Stimulated activated CD4-positive, alpha-beta T cell treated with anti-CD3 and anti-CD28 coated beads, Interleukin-4, amount 100 ng/mL, for 1 hour (primary cell): ENCODE measurements at regions not wholly inside any gene's neighbourhood (a gene's known extent, or its start where the extent isn't known, plus 50 kb on each side); places are given as distances from the start of the nearest gene placed in this dataset.

Source experiments
- DNase-seq: peaks from one replicate; pipeline ENCODE4 v3.0.0-alpha.2; 2020

DNA sequence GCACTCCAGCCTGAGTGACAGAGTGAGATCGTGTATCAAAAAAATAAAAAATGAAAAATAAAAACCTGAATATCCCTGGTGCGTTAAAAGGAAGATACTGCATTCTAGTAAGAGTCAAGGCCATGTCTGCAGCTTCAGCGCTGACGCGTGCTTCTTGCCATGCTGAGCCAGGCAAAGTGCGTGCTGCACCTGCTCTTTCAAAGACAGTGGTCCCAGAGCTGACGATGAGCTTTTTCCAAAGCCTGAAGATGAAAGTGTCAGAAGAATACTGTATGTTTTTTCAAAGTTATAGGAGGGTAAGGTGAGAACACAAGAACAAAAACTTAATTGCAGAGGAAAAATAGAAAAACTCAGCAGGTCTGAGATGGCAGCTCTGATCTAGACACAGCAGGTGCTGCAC, 115.1 kb downstream of the RNASET2 start:
- no peak for DNase-seq

DNA sequence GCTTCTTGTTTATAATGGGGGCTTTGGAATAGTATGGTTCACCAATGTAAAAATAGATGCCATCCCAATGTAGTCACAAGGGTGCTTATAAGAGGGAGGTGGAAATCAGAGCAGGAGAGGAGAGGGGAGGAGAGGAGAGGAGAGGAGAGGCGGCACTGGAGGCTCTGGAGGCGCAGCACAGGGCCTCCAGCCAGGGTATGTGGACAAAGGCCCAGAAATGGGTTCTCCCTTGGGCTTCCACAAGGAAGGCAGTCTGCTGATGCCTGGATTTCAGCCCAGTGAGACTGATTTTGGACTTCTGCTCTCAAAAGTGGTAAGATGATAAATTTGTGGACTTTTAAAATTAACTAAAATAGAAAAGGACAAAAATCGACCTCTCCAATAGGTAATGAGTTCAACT, 116.8 kb downstream of the RNASET2 start:
- no peak for DNase-seq

DNA sequence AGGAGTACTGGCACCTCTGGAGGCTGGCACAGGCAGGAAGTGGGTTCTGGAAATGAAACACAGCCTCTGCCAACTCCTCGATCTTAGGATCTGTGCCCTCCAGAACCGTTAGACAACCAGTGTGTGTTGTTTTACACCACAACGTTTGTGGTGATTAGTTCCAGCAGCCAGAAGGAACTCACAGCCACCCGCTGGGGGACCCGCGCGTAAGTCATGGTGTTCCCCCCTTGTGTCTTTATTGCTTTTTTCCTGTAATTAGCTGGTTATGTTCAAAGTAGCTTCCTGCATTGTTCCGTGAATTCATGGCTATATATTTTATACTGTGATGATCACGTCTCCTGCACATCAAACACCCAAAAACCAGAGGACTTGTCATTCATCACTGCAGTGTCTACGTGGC, 117.4 kb downstream of the RNASET2 start:
- DNase-seq: no peak

DNA sequence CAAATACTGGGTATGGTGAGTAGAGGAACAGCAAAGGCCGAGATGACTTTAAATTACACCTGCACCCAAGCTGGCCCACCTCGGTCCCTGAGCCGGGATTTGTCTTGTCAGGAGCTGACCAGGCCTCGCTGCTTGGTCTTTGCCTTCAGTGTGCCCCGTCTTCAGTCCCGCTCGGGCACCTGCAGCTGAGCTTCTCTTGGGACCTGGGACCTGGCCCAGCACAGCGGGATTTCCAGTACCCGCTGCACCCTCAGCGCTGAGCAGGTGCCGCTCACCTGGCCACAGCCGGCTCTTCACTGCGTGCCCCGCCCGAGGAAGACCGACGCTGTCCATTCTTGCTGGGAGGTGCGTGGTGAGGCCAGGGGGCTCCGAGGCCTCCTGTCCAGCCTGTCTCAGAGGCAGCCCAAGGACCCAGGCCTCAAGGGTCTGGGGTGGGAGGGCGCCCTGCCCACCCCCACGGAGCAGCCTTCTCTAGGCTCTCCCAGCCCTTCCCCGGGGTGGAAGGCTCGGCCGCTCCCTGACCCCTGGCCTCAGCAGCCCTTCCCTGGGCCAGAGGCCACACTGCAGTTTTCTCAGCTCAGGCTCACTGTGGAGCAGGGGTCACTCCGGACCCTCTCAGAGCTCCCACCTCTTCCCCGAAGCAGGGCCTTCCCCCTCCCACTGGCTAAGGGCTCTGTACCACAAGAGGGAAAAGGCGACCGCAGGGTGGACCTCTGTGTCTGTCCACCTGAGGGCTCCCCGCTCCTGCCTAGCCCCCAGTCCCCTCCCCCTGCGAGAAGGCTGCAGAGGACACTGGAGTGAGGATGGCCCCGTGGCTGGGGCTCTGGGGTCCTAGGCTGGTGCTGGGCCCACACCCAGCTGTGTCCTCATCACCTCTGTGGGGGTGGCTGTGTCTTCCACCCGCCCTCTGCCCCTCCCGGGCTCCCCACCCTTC, 119.3 kb downstream of the RNASET2 start:
- no peak for DNase-seq

DNA sequence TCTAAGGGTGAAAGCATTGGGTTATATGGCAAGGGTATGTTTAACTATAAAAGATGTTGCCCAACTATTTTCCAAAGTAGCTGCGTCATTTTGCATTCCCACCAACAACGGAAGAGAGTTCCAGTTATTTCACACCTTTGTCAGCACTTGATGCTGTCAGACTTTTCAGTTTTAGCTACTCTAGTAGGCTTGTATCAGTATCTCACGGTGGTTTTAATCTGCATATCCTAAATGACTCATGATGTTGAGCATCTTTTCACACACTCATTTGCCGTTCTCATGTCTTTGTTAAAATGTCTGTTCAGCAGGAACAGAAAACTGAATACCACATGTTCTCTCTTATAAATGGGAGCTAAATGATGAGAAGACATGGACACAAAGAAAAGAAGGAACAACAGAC, 122.3 kb downstream of the RNASET2 start:
- no peak for DNase-seq

DNA sequence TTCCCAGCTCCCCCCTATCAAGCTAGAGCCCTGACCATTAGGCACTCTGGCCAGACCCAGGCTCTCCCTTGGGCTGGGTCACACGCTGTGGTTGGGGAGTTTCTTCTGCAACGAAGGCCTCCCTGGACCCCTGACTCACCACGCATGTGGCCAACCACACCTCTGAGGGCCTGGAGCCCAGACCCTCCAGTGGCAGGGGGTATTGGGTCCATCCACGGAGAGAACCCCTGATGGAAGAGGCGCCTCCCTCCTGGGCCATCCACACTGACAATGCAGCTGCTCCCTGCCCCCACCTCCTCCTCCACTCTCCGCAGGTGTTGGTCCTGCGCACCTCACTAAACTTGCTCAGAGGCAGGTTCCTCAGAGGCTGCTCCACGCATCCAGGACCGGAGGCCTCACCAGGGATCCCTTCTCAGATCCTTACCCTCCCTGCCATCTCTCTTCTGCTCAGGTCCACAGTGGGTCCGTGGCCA, 125.4 kb downstream of the RNASET2 start:
- DNase-seq: no peak

DNA sequence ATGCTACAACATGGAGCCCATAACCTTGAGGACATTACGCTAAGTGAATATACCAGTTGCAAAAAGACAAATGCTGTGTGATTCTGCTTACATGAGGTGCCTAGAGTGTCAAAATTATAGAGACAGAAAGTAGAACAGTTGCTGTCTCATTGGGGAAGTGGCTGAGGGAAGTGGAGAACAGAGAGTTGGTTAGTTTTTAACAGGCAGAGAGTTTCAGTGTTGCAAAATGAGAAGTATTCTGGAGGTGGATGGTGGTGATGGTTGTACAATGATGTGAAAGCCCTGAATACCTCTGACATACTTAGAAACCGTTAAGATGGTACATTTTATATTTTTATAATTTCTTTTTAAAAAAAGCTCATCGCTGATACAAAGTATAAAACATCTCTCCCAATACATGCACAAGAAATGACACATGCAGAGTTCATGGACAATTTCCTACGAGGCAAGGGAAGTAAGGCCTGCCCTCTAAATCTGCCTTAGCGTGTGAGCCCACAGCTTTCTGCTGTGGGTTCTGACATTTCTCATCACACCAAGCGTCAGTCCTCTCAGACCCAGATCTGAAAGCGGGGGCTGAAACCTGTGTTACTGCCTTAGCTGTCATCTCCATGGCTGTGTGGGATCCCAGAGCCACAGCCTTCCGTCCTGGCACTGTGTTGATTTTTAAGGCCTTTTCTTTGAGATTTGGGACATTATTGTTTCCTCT, 126.0 kb downstream of the RNASET2 start:
- no peak for DNase-seq

DNA sequence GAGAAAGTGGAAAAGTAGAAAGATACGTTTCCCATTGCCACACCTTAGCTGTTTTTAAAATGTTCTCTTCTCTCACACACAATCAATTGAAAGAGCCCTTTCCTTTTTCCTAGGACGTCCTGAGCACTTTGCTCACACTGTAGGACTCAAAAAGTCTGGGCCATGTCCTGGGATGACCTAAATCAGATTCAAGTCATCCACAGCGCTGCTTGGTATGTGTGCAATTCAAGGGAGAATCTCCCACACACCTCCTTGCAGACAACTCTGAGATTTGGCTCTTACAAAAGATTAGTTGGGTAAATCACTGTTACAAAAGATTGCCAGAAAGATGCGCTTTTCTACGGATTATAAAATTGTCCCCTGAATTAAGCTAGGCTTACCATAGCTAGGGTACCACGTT, 130.1 kb downstream of the RNASET2 start:
- DNase-seq: no peak

DNA sequence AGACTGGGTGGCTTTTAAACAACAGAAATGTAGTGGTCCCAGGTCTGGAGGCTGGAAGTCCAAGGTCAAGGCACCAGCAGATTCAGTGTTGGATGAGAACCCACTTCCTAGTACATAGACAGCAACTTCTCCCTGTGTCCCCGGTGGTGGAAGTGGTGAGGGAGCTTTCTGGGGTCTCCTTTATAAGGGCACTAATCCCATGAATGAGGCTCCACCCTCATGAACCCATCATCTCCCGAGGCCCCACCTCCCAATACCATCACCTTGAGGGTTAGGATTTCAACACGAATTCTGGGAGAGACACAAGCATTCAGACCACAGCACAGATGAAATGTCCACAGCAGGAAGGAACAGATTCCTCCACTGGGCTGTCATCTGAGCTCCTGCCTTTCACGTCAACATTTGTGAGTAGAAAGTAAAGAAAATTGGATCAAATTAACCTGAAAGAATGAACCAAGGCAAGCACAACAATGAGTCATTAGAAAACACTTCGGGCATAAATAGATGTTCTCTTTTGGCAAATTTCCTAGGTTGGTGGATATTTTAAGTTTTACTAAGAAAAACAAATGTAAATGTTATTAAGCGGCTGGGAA, 130.7 kb downstream of the RNASET2 start:
- DNase-seq: no peak

DNA sequence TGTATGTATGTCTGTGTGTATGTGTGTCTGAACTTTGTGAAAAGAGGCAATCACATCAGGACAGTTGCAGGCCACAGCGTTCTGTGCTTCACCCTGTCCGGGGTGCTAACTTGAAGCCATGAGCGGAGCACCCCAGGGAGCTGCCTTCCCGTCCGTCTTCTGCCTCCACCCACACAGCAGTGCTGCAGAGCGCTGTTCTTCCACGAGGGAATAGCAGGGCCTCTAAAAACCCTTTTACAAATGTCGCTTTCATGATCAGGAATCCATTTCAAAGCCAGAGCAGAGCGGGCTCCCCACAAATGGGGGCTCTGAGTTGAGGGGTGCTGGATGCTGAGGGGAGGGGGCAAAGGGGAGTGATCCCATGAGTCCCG, 131.5 kb downstream of the RNASET2 start:
- no peak for DNase-seq

DNA sequence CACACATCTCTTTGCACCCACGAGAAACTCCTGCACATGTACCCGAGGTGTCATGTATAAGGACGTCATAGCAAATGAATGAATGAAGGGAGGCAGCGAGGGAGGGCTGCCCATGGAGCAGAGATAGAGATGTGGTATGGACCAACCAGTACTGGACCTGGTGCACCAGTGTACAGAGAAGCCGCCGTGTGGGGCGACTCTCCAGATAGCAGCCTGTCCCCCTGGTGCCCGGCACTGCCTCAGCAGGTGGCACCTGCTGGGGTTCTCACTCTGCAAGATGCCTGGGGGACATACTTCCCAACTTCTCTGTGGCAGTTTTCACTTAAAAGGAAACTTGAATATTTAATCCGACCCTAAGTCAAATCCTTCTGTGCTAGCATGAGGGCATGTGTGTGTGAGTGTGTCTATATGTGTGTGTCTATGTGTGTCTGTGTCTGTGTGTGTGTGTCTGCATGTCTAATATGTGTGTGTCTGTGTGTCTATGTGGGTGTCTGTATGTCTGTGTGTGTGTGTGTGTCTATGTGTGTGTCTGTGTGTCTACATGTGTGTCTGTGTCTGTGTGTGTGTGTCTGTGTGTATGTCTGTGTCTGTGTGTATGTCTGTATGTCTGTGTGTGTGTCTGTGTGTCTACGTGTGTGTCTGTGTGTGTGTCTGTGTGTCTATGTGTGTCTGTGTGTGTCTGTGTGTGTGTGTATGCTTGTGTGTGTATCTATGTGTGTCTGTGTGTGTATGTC, 132.0 kb downstream of the RNASET2 start:
- DNase-seq: no peak

DNA sequence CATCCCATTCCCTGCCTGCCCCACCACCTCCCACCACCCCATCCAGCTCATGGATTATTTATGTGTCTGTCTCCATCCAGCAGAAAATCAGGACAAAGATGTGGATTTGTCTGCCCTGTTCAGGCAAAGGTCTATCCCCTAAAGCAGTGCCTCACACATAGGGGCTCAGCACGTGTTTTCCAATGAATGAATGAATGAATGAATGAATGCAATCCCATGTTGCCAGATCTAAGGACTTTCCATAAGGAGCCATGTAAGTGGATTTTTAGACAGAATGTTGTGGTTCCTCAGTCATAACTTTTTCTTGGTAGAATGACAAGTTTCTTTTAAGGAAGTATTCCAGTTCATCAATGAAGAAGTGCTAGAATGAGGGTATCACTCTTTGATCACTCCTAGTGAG, 133.7 kb downstream of the RNASET2 start:
- DNase-seq: no peak

DNA sequence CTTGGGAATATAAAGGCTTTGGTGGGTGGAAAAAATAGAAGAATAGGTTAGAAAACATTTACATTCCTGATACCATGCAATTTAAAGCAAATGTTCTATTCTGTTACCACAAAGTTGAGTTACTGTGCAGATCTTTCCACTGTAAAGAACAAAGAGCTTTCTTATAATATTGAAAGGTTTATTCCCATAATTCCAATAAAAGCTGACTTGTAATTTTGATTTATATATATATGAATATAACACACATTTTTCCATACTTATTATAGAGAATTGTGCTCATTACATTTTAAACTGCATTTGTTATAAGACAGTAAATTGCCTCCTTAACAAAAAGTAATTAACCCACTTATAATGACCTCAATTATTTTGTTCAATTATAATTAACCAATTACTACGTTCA, 135.9 kb downstream of the RNASET2 start:
- no peak for DNase-seq

DNA sequence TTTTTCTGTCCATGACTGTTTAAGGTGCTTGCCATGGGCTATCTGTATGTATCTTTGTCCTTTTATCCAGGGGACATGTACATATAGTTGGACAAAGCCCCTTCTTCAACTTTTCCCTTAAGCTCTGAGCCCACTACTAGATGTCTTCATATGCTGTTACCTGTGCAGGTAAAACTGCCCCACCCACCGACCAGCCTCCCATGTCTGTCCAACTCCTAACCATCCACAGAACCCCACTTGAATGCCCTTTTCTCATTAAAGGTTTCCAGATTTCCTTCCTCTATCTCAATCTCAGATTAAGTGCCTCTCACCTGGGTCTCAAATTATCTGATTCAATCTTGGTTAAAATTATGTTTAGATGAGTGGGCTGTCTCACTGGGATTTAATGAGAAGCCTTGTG, 136.3 kb downstream of the RNASET2 start:
- no peak for DNase-seq

DNA sequence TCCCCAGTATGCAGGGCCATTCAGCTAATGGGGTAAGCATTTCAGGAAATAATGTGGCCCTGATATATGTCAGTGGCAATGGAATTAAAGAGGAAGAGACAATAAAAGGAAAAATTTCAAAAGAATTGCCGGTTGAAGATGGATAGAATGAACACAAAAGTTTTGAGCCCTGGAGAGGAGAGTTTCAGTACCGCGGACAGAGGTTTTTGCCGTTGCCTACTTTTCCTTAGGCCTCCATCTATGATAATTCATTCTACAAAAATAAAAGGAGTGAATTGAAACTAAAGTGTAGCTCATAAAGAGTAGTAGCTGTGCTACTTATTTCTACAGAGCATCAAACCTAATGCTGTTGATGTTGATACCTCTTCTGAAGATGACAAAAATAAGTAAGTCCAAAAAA, 140.7 kb downstream of the RNASET2 start:
- DNase-seq: no peak

DNA sequence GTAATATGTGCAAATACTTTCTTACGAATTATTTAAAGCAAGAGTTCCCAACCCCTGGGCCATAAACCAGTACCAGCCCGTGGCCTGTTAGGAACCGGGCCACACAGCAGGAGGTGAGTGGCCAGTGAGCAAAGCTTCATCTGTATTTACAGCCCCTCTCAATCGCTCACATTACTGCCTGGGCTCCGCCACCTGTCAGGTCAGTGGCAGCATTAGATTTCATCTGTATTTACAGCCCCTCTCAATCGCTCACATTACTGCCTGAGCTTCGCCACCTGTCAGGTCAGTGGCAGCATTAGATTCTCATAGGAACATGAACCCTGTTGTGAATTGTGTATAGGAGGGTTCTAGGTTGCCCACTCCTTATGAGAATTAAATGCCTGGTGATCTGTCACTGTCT, 142.0 kb downstream of the RNASET2 start:
- no peak for DNase-seq

DNA sequence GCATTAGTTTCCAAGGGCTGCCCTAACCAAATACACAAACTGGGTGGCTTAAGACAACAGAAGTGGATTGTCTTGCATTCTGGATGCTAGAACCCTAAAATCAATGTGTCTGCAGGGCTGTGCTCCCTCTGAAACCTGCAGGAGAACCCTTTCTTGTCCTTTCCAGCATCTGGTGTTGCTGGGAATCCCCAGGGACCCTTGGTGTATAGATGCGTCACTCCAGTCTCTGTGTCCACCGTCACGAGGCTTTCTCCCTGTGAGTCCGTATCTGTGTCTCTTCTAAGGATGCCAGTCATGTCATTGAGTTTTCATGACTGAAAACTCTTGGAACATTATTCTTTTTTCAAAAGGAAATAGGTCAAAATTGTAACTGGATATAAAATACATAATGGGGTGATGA, 142.9 kb downstream of the RNASET2 start:
- DNase-seq: no peak

DNA sequence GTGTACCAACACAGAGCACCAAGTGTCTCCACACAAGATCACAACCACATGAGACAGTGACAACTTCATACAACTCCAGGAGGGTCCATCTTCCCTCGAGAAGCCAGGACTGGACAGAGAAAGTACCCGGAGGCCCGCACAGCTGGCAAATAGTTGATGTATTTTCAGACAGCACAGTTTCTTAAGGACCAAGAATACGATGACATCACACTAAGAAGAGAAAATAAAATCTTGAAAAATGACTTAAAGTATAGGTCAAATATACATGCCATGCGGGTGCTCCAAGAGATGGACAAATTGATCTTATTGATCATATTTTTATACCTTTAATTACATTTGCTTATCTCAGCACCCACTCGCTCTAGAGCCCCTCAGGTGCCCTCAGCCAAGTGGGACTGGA, 145.5 kb downstream of the RNASET2 start:
- no peak for DNase-seq

DNA sequence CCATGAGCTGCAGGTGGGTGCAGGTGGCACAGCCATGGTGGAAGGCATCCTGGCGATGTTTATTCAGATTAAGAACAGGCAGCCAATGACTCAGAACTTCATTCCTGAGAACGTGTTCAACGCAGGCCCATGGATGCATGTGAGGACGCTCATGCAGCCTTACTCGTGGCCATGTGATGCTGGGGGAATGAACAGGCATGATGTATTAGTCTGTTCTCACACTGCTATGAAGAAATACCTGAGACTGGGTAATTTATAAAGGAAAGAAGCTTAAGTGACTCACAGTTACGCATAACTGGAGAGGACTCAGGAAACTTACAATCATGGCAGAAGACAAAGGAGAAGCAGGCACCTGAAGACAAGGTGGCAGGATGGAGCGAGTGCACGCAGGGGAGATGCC, 146.6 kb downstream of the RNASET2 start:
- no peak for DNase-seq

DNA sequence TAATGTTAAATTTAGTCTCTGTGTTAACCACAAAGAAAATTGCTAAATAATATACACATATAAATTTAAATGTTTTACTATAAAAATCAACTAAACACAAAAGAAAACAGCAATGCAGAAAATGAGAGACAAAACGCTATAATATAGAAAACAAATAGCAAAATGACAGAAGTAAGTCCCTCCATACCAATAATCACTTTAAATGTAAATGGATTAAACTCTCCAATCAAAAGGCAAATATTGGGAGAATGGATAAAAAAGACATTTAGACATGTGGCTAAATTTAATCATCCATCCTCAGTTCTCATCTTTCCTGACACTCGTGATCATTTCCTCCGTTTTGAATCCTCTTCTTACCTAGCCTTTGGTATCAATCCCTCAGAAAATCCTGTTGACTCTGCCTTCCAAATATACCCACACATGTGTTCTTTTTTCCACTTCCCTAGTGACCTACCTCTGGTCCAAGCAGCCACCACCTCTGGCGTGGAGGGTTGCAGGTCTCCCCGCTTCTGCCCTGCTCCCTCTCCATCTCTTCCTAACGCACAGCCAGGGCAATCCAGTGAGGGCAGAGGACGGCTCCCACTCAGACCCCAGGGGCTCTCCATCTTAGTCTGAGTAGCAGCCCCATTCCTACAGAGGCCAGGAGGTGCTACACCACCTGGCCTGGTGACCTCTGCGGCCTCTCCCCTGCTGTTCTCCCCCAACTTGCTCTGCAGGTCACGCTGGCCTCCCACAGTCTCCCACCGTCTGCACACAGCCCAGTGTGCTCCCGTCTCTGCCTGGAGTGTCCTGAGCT, 149.2 kb downstream of the RNASET2 start:
- no peak for DNase-seq

DNA sequence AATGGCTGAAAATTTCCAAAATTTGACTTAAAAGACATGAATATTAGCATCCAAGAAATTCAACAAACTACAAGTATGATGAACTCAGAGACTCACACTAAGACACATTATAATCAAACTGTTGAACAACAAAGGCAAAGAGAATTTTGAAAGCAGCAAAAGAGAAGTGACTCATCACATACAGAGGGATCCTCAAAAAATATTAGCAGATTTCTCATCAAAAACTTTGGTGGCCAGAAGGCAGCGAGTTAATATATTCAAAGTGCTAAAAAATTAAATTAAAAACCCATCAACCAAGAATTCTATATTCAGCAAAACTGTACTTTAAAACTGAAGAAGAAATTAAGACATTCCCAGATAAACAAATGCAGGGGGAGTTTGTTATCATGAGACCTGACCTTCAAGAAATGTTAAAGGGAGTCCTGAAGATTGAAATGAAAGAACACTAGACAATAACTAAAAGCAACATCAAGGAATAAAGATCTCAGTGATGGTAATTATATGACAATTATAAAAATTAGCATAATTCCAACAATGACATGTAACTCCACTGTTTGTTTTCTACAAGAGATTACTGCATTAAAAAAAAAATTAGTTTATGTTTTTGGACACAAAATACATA, 150.0 kb downstream of the RNASET2 start:
- no peak for DNase-seq

DNA sequence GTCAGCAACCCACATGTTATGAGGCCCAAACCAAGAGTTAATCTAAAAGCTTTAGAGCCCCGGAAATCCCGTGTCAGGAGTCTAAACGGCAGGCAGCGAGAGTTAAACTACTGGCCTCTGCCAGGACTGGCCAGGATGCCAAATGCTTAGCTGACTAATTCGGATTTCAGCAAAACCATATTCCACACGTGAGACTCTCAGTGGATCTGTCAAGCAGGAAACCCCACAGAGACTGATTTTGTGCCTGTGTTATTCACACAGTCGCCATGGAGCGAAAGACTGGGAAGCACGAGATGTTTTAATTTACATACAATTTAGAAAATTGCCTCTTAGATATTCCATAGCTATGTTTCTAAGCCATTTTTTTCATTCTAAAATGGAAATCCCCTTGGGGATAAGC, 152.9 kb downstream of the RNASET2 start:
- DNase-seq: no peak
